OCI-LY7 (cell line): ENCODE measurements at regions not wholly inside any gene's neighbourhood (a gene's known extent, or its start where the extent isn't known, plus 50 kb on each side); places are given as distances from the start of the nearest gene placed in this dataset.

Experiments
- BruUV-seq: library from RNA; stranded (reverse); fragments of 400-500 nt; replicated peaks from 2 replicates; lab custom pipeline; 2021; lab: Mats Ljungman, UMichigan
- CTCF ChIA-PET: fragments of 300-600 bp; sonication (Branson Sonifier 250); formaldehyde crosslinking; loops from one replicate; lab custom pipeline; 2022; ENCODE audit warnings: antibody characterized with exemption; ENCODE audit not compliant: unreplicated experiment; lab: Charles Lee
- POLR2A ChIA-PET: fragments of 300-600 bp; sonication (Branson Sonifier 250); formaldehyde crosslinking; loops from one replicate; lab custom pipeline; 2022; ENCODE audit warnings: antibody characterized with exemption; lab: Charles Lee
- DNase-seq: peaks from one replicate; pipeline ENCODE4 v3.0.0-alpha.2; 2015; ENCODE audit warnings: low spot score
- H2AFZ ChIP-seq: fragments of 200-600 bp; sonication (generic), shearing (Covaris generic); 2 replicates; pipeline ENCODE4 v1.6.1; 2014; ENCODE audit warnings: mild to moderate bottlenecking, antibody characterized with exemption, low read length, moderate library complexity
- H3K27ac ChIP-seq: fragments of 200-600 bp; sonication (generic); 2 replicates; pipeline ENCODE4 v1.5.1; 2014; ENCODE audit warnings: mixed run types, low read depth, mild to moderate bottlenecking, moderate library complexity, low read length, inconsistent platforms; ENCODE audit not compliant: poor library complexity, severe bottlenecking
- H3K36me3 ChIP-seq: fragments of 200-600 bp; sonication (generic); 2 replicates; pipeline ENCODE4 v1.6.1; 2014; ENCODE audit warnings: mild to moderate bottlenecking, antibody characterized with exemption, low read length, moderate library complexity, mixed read lengths; ENCODE audit not compliant: insufficient read depth
- H3K4me1 ChIP-seq: fragments of 200-600 bp; sonication (generic); 2 replicates; pipeline ENCODE4 v1.5.1; 2014; ENCODE audit warnings: mild to moderate bottlenecking, low read length; ENCODE audit not compliant: insufficient read depth, poor library complexity, severe bottlenecking
- H3K4me2 ChIP-seq: fragments of 200-600 bp; sonication (generic); 2 replicates; pipeline ENCODE4 v1.6.1; 2014; ENCODE audit warnings: mild to moderate bottlenecking, low read length
- H3K4me3 ChIP-seq: fragments of 200-600 bp; sonication (generic); 2 replicates; pipeline ENCODE4 v1.5.1; 2014; ENCODE audit warnings: mild to moderate bottlenecking, low read depth, low read length; ENCODE audit not compliant: poor library complexity, severe bottlenecking
- H3K79me2 ChIP-seq: fragments of 200-600 bp; sonication (generic); 2 replicates; pipeline ENCODE4 v1.6.1; 2016; ENCODE audit warnings: low read depth, mild to moderate bottlenecking, low read length, moderate library complexity, mixed read lengths; ENCODE audit not compliant: insufficient read depth
- H3K9me2 ChIP-seq: fragments of 200-600 bp; sonication (generic); 2 replicates; pipeline ENCODE4 v1.6.1; 2016; ENCODE audit warnings: mild to moderate bottlenecking, low read length, mixed read lengths; ENCODE audit not compliant: insufficient read depth
- H3K9me3 ChIP-seq: fragments of 200-600 bp; sonication (generic); 2 replicates; pipeline ENCODE4 v1.6.1; 2014; ENCODE audit warnings: mild to moderate bottlenecking, mixed run types, low read length, mixed read lengths
- H4K20me1 ChIP-seq: fragments of 200-600 bp; sonication (generic); 2 replicates; pipeline ENCODE4 v1.6.1; 2014; ENCODE audit warnings: mild to moderate bottlenecking, antibody characterized with exemption, low read length, moderate library complexity, mixed read lengths; ENCODE audit not compliant: insufficient read depth
- CTCF ChIP-seq: fragments of 200-600 bp; sonication (generic); conservative IDR thresholded peaks from 2 replicates; pipeline ENCODE4 v1.5.1; 2014; ENCODE audit warnings: mild to moderate bottlenecking, antibody characterized with exemption, low read length, moderate library complexity, mixed read lengths
- EZH2phosphoT487 ChIP-seq: fragments of 200-600 bp; sonication (generic); IDR thresholded peaks from 2 replicates; pipeline ENCODE4 v1.6.1; 2018; ENCODE audit warnings: low read depth, borderline replicate concordance, mild to moderate bottlenecking, mixed run types, antibody characterized with exemption, low read length, moderate library complexity, mixed read lengths
- intact Hi-C: fragments of 100-400 bp; cut with micrococcal nuclease; formaldehyde crosslinking; loops from one replicate; pipeline ENCODE4 v1.10.0; 2022; ENCODE audit not compliant: unreplicated experiment

- TF ChIP-seq EZH2phosphoT487 (no peak), CTCF (no peak)
- Histone ChIP-seq H3K4me1 (no peaks in the 10 kb centered on the region), H3K9me3 (no peaks in the 10 kb centered on the region), H3K4me2 (no peak overlapping the region), H3K9me2 (no peaks in the 10 kb centered on the region), H3K4me3 (no peak overlapping the region), H2AFZ (no peak overlapping the region), H3K79me2 (no peaks in the 10 kb centered on the region), H3K36me3 (no peaks in the 10 kb centered on the region), H4K20me1 (no peaks in the 10 kb centered on the region), H3K27ac (no peak overlapping the region)
- no peak for DNase-seq
- BruUV-seq: no TSS peak
- POLR2A ChIA-PET: no interaction called here
- intact Hi-C loops: no loop called here
- CTCF ChIA-PET: no interaction called here
These were observed 217.2 kb upstream of the FOXA2 start for GRCh38 chr20:22801528-22801927.

DNA sequence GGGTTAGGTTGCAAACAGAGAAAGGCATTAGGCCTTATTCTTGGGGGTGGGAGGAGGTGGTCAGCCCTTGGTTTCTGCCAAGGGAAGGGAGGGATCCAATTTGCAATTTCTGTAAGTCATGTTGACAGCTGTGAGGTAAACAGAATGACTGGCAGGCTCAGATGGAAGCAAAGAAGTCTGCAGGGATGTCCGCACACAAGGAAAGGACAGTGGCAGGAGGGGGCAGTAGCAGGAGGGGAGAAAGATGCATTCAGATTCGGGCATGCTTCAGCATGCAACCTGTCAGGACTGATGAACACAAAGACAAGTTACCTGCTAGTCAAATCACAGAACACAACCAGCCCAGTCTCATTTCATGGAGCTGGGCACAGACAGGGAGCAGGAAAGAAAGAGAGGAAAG is 217.9 kb upstream of the FOXA2 start:
- DNase-seq: no peak
- no peak overlapping the region for H3K4me3 ChIP-seq
- intact Hi-C loops: no loop called here
- no peaks in the 10 kb centered on the region for H3K9me3 ChIP-seq
- H2AFZ ChIP-seq: no peak overlapping the region
- no peaks in the 10 kb centered on the region for H3K9me2 ChIP-seq
- no peak overlapping the region for H3K27ac ChIP-seq
- no TSS peak for BruUV-seq
- no peak for TF ChIP-seq CTCF
- no peak for TF ChIP-seq EZH2phosphoT487
- ChIA-PET POLR2A (no interaction called here), CTCF (no interaction called here)
- no peak overlapping the region for H3K4me2 ChIP-seq
- H3K36me3 ChIP-seq: no peaks in the 10 kb centered on the region
- no peaks in the 10 kb centered on the region for H3K4me1 ChIP-seq
- H4K20me1 ChIP-seq: no peaks in the 10 kb centered on the region
- H3K79me2 ChIP-seq: no peaks in the 10 kb centered on the region

GRCh38 chr20:22805219-22805618 is 220.8 kb upstream of the FOXA2 start:
- Histone ChIP-seq H3K9me2 (no peaks in the 10 kb centered on the region), H3K4me2 (no peak overlapping the region), H3K79me2 (no peaks in the 10 kb centered on the region), H3K4me3 (no peak overlapping the region), H3K9me3 (0 out of 2 replicates have a peak, but pooled peaks cover 4% of the 10 kb centered on the region), H3K36me3 (no peaks in the 10 kb centered on the region), H2AFZ (no peak overlapping the region), H3K4me1 (no peaks in the 10 kb centered on the region), H3K27ac (no peak overlapping the region), H4K20me1 (no peaks in the 10 kb centered on the region)
- ChIA-PET CTCF (no interaction called here), POLR2A (interaction anchor here (0.6 kb wide), 1 partner anchor 578 kb away, joined by 3 read pairs; no protein-coding TSS in a partner anchor)
- no TSS peak for BruUV-seq
- intact Hi-C loops: no loop called here
- TF ChIP-seq CTCF: no peak
- no peak for TF ChIP-seq EZH2phosphoT487
- DNase-seq: no peak
